H1 (cell line): ENCODE measurements at regions not wholly inside any gene's neighbourhood (a gene's known extent, or its start where the extent isn't known, plus 50 kb on each side); places are given as distances from the start of the nearest gene placed in this dataset.

Source experiments
- BCL11A ChIP-seq, 2 experiments: IDR thresholded peaks; one replicate each; pipeline ENCODE4 v1.6.1; 2011; ENCODE audit warnings: low read depth in 2 of 2, low read length in 2 of 2, mild to moderate bottlenecking in 2 of 2
- CHD2 ChIP-seq: IDR thresholded peaks from 2 replicates; pipeline ENCODE4 v1.6.1; 2012; ENCODE audit warnings: low read length, improper control_type of control experiment
- CHD7 ChIP-seq: fragments of 300-600 bp; sonication (generic); IDR thresholded peaks from 2 replicates; pipeline ENCODE4 v1.7.1; 2012; ENCODE audit warnings: low read length, moderate library complexity, mild to moderate bottlenecking, inconsistent platforms; ENCODE audit not compliant: insufficient replicate concordance
- CREB1 ChIP-seq: IDR thresholded peaks from 2 replicates; pipeline ENCODE4 v1.6.1; 2012; ENCODE audit warnings: inconsistent platforms
- NANOG ChIP-seq: IDR thresholded peaks from 2 replicates; pipeline ENCODE4 v1.6.1; 2011; ENCODE audit warnings: low read length, low read depth, mild to moderate bottlenecking, inconsistent platforms; ENCODE audit not compliant: insufficient read depth, poor library complexity, severe bottlenecking
- PHF8 ChIP-seq: fragments of 200-600 bp; sonication (generic); conservative IDR thresholded peaks from 2 replicates; pipeline ENCODE4 v1.7.1; 2012; ENCODE audit warnings: low read depth, mild to moderate bottlenecking, inconsistent platforms, low read length, moderate library complexity
- POU5F1 ChIP-seq: IDR thresholded peaks from 2 replicates; pipeline ENCODE4 v1.6.1; 2011; ENCODE audit warnings: low read depth, mild to moderate bottlenecking, low read length, moderate library complexity
- RBBP5 ChIP-seq: IDR thresholded peaks from 2 replicates; pipeline ENCODE4 v1.7.1; 2012; ENCODE audit warnings: low read depth, mild to moderate bottlenecking, inconsistent platforms, low read length, moderate library complexity, borderline replicate concordance
- TEAD4 ChIP-seq: IDR thresholded peaks from 2 replicates; pipeline ENCODE4 v1.6.1; 2012; ENCODE audit warnings: low read depth, low read length, inconsistent platforms, mixed read lengths

- no peak for TF ChIP-seq CHD7
- no peak for TF ChIP-seq TEAD4
- TF ChIP-seq BCL11A (IDR thresholded peaks at IDR 0.05; ENCODE audit: low read depth in 2 of 2, low read length in 2 of 2) = no peak
- no peak for TF ChIP-seq PHF8
- no peak for TF ChIP-seq RBBP5
- TF ChIP-seq CHD2 = no peak
- no peak for TF ChIP-seq POU5F1
- TF ChIP-seq CREB1 = no peak
- TF ChIP-seq NANOG = no peak
- TF ChIP-seq, all 59 proteins: peak for 0
These were observed 418.1 kb downstream of the ZNF716 start (continued) for GRCh38 chr7:57867884-57868701.
